ENCODE measurements at regions not wholly inside any gene's neighbourhood (a gene's known extent, or its start where the extent isn't known, plus 50 kb on each side); places are given as distances from the start of the nearest gene placed in this dataset.

- Histone ChIP-seq H3K4me3 (no peak overlapping the region), H3K36me3 (no peaks in the 10 kb centered on the region), H3K9me3 (no peaks in the 10 kb centered on the region), H3K27ac (no peak overlapping the region), H3K4me1 (peaks cover 3 to 21% (median 17%) of the 10 kb centered on the region in 9 donors), H3K27me3 (no peaks in the 10 kb centered on the region)
- WGBS, 2 donors: 73 to 81% methylated on average over 2 of the region's 2 CpGs
- intact Hi-C loops (cut with DNase I): no loop called here
- TF ChIP-seq CTCF (IDR thresholded peaks at IDR 0.05): no peak
- ATAC-seq (no peak), DNase-seq (no peak)
Observed at GRCh38 chr11:130668751-130669150, 220.3 kb downstream of the ADAMTS15 start.

- Histone ChIP-seq H3K27ac (no peak overlapping the region), H3K36me3 (no peaks in the 10 kb centered on the region), H3K4me3 (no peak overlapping the region), H3K9me3 (no peaks in the 10 kb centered on the region), H3K27me3 (no peaks in the 10 kb centered on the region), H3K4me1 (peaks cover 3 to 31% (median 26%) of the 10 kb centered on the region in 9 donors)
- 84 to 88% methylated on average over 6 of the region's 6 CpGs for WGBS, 2 donors
- intact Hi-C loops (cut with DNase I): loop anchor here in 5 of 10 donors (5.0 to 10.0 kb wide), 4 partner anchors 143 to 215 kb away; no protein-coding TSS in a partner anchor
- ATAC-seq: no peak
- DNase-seq: no peak
- TF ChIP-seq CTCF (IDR thresholded peaks at IDR 0.05): no peak
Observed at GRCh38 chr11:130670200-130670599, 221.8 kb downstream of the ADAMTS15 start.

- TF ChIP-seq CTCF (IDR thresholded peaks at IDR 0.05): no peak
- no peak overlapping the region for H3K4me3 ChIP-seq
- ATAC-seq (peak; percentile 56 to 85 (median 74)), DNase-seq (peak; percentile 59 to 83)
- H3K9me3 ChIP-seq: no peaks in the 10 kb centered on the region
- 59 to 63% methylated on average over 14 of the region's 14 CpGs for WGBS, 2 donors
- H3K27ac ChIP-seq: peak overlapping the region in 8 of 10 donors; percentile 15 to 57 (median 49)
- intact Hi-C loops (cut with DNase I): loop anchor here in 6 of 10 donors (2.0 to 10.0 kb wide), 5 partner anchors 17 to 217 kb away; no protein-coding TSS in a partner anchor
- H3K27me3 ChIP-seq: no peaks in the 10 kb centered on the region
- H3K36me3 ChIP-seq: no peaks in the 10 kb centered on the region
- peaks cover 8 to 49% (median 43%) of the 10 kb centered on the region in 9 donors for H3K4me1 ChIP-seq
Observed at GRCh38 chr11:130671801-130672700, 223.6 kb downstream of the ADAMTS15 start.

- H3K36me3 ChIP-seq: no peaks in the 10 kb centered on the region
- peaks cover 0 to 4% (median 0%) of the 10 kb centered on the region in 11 donors for H3K9me3 ChIP-seq
- H3K4me3 ChIP-seq: no peak overlapping the region
- no peak for DNase-seq
- H3K27me3 ChIP-seq: no peaks in the 10 kb centered on the region
- intact Hi-C loops (cut with DNase I): loop anchor here in 6 of 10 donors (2.0 to 10.0 kb wide), 5 partner anchors 18 to 218 kb away; no protein-coding TSS in a partner anchor
- H3K4me1 ChIP-seq: peaks cover 8 to 58% (median 45%) of the 10 kb centered on the region in 9 donors
- 83 to 84% methylated on average over 5 of the region's 5 CpGs for WGBS, 2 donors
- no peak for TF ChIP-seq CTCF (IDR thresholded peaks at IDR 0.05)
- ATAC-seq: peak in 1 of 8 donors; percentile 4
- peak overlapping the region in 8 of 10 donors; percentile 15 to 57 (median 49) for H3K27ac ChIP-seq
Observed at GRCh38 chr11:130672911-130673310, 224.5 kb downstream of the ADAMTS15 start.

Data from heart right ventricle (tissue), 16 donors.